Breast epithelium (tissue), 3 donors: ENCODE measurements at regions not wholly inside any gene's neighbourhood (a gene's known extent, or its start where the extent isn't known, plus 50 kb on each side); places are given as distances from the start of the nearest gene placed in this dataset.

Source experiments
- CTCF ChIP-seq, 3 donors: fragments of 450-650 bp; IDR thresholded peaks; one replicate each; pipeline ENCODE4 v1.5.1; 2016 to 2017; ENCODE audit warnings: antibody characterized with exemption in 3 of 3, mild to moderate bottlenecking in 3 of 3, moderate library complexity in 3 of 3
- POLR2AphosphoS5 ChIP-seq, 3 donors: sonication (generic); formaldehyde crosslinking; IDR thresholded peaks; one replicate each; pipeline ENCODE4 v1.6.1; 2017; ENCODE audit warnings: antibody characterized with exemption in 3 of 3

GRCh38 chr6:140230282-140230681 is 855.8 kb upstream of the CITED2 start:
- TF ChIP-seq CTCF (IDR thresholded peaks at IDR 0.05) (no peak), POLR2AphosphoS5 (IDR thresholded peaks at IDR 0.05) (no peak)
